ENCODE measurements at regions not wholly inside any gene's neighbourhood (a gene's known extent, or its start where the extent isn't known, plus 50 kb on each side); places are given as distances from the start of the nearest gene placed in this dataset.

DNA sequence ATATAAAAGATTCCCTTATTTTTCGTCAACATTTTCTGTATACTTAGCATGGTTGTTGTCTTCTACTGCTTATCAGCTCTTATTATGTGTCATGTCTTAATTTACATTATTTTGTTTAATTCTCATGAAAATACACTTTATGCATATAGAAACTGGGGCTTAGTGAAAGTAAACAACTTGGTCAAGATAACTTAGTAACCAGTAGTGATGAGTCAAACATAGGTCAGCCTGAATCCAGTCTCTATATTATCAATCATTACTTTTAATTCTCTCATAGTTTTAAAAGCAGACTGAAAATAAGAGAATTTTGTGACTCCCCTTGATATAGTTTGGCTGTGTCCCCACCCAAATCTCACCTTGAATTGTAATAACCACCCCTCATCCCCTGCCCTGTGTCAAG lies 119.6 kb upstream of the TPK1 start:
- TF ChIP-seq, protein P1, sequence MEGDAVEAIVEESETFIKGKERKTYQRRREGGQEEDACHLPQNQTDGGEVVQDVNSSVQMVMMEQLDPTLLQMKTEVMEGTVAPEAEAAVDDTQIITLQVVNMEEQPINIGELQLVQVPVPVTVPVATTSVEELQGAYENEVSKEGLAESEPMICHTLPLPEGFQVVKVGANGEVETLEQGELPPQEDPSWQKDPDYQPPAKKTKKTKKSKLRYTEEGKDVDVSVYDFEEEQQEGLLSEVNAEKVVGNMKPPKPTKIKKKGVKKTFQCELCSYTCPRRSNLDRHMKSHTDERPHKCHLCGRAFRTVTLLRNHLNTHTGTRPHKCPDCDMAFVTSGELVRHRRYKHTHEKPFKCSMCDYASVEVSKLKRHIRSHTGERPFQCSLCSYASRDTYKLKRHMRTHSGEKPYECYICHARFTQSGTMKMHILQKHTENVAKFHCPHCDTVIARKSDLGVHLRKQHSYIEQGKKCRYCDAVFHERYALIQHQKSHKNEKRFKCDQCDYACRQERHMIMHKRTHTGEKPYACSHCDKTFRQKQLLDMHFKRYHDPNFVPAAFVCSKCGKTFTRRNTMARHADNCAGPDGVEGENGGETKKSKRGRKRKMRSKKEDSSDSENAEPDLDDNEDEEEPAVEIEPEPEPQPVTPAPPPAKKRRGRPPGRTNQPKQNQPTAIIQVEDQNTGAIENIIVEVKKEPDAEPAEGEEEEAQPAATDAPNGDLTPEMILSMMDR (IDR thresholded peaks at IDR 0.05; ENCODE audit: low read depth, low read length, poor library complexity, severe bottlenecking), result no peak
- no peak for TF ChIP-seq EZH2phosphoT487 (IDR thresholded peaks at IDR 0.05; ENCODE audit: borderline replicate concordance, low read length)
